ENCODE measurements at regions not wholly inside any gene's neighbourhood (a gene's known extent, or its start where the extent isn't known, plus 50 kb on each side); places are given as distances from the start of the nearest gene placed in this dataset.

GRCh38 chr13:79011179-79011578, 352.2 kb upstream of the OBI1 start:
- H3K27ac ChIP-seq (ENCODE audit: low read depth, low read length), result no peak overlapping the region
- no peaks in the 10 kb centered on the region for H3K9me3 ChIP-seq (ENCODE audit: control insufficient read depth in 2 of 3, low read length in 3 of 3)
- H3K4me3 Mint-ChIP-seq, result no peak overlapping the region
- H3K27ac Mint-ChIP-seq, result no peak overlapping the region
- CTCF ChIA-PET, result no interaction called here
- peaks cover 0 to 20% (median 16%) of the 10 kb centered on the region in 5 donors for H3K27me3 Mint-ChIP-seq
- no peaks in the 10 kb centered on the region for H3K36me3 Mint-ChIP-seq
- H3K27me3 ChIP-seq (ENCODE audit: control insufficient read depth in 2 of 2, insufficient read depth in 2 of 2, low read length in 2 of 2), result no peaks in the 10 kb centered on the region
- peaks cover 0 to 22% (median 9%) of the 10 kb centered on the region in 11 donors for H3K9me3 Mint-ChIP-seq
- no peaks in the 10 kb centered on the region for H3K4me1 Mint-ChIP-seq
- POLR2A ChIA-PET, result no interaction called here
- intact Hi-C loops (cut with micrococcal nuclease), result no loop called here
- no peaks in the 10 kb centered on the region for H3K36me3 ChIP-seq (ENCODE audit: control insufficient read depth in 2 of 3, insufficient read depth in 3 of 3, low read length in 3 of 3)
- DNase-seq (no peak), ATAC-seq (no peak)
- no peak overlapping the region for H3K4me3 ChIP-seq (ENCODE audit: low read length)
- no peaks in the 10 kb centered on the region for H3K4me1 ChIP-seq (ENCODE audit: control insufficient read depth in 2 of 2, insufficient read depth in 2 of 2, low read length in 2 of 2)

GRCh38 chr13:79003989-79004898, 345.3 kb upstream of the OBI1 start:
- peaks cover 4 to 7% (median 5%) of the 10 kb centered on the region in 5 donors for H3K27me3 Mint-ChIP-seq
- POLR2A ChIA-PET, result no interaction called here

GRCh38 chr13:78999494-78999893, 340.5 kb upstream of the OBI1 start:
- Mint-ChIP-seq H3K27ac (no peak overlapping the region), H3K4me1 (no peaks in the 10 kb centered on the region), H3K27me3 (peaks cover 0 to 18% (median 6%) of the 10 kb centered on the region in 5 donors), H3K9me3 (no peaks in the 10 kb centered on the region), H3K4me3 (no peak overlapping the region), H3K36me3 (no peaks in the 10 kb centered on the region)
- ChIA-PET POLR2A (no interaction called here), CTCF (no interaction called here)
- H3K4me3 ChIP-seq (ENCODE audit: low read length), result no peak overlapping the region
- intact Hi-C loops (cut with micrococcal nuclease), result no loop called here
- ATAC-seq, result no peak
- H3K4me1 ChIP-seq (ENCODE audit: control insufficient read depth in 2 of 2, insufficient read depth in 2 of 2, low read length in 2 of 2), result no peaks in the 10 kb centered on the region
- no peaks in the 10 kb centered on the region for H3K9me3 ChIP-seq (ENCODE audit: control insufficient read depth in 2 of 3, low read length in 3 of 3)
- H3K36me3 ChIP-seq (ENCODE audit: control insufficient read depth in 2 of 3, insufficient read depth in 3 of 3, low read length in 3 of 3), result no peaks in the 10 kb centered on the region
- H3K27me3 ChIP-seq (ENCODE audit: control insufficient read depth in 2 of 2, insufficient read depth in 2 of 2, low read length in 2 of 2), result no peaks in the 10 kb centered on the region
- DNase-seq, result no peak
- no peak overlapping the region for H3K27ac ChIP-seq (ENCODE audit: low read depth, low read length)

More at GRCh38 chr13:79003989-79004898, 345.3 kb upstream of the OBI1 start:
- ATAC-seq, result no peak
- intact Hi-C loops (cut with micrococcal nuclease), result no loop called here
- no peak overlapping the region for H3K4me3 ChIP-seq (ENCODE audit: low read length)
- no peaks in the 10 kb centered on the region for H3K36me3 Mint-ChIP-seq
- H3K4me1 ChIP-seq (ENCODE audit: control insufficient read depth in 2 of 2, insufficient read depth in 2 of 2, low read length in 2 of 2), result no peaks in the 10 kb centered on the region
- no peak for DNase-seq
- no peaks in the 10 kb centered on the region for H3K27me3 ChIP-seq (ENCODE audit: control insufficient read depth in 2 of 2, insufficient read depth in 2 of 2, low read length in 2 of 2)
- H3K27ac ChIP-seq (ENCODE audit: low read depth, low read length), result no peak overlapping the region
- no peak overlapping the region for H3K27ac Mint-ChIP-seq
- no peaks in the 10 kb centered on the region for H3K36me3 ChIP-seq (ENCODE audit: control insufficient read depth in 2 of 3, insufficient read depth in 3 of 3, low read length in 3 of 3)
- H3K4me1 Mint-ChIP-seq, result no peaks in the 10 kb centered on the region
- H3K9me3 ChIP-seq (ENCODE audit: control insufficient read depth in 2 of 3, low read length in 3 of 3), result no peaks in the 10 kb centered on the region
- CTCF ChIA-PET, result no interaction called here
- no peaks in the 10 kb centered on the region for H3K9me3 Mint-ChIP-seq
- no peak overlapping the region for H3K4me3 Mint-ChIP-seq

GRCh38 chr13:78998630-78999315, 339.8 kb upstream of the OBI1 start:
- H3K36me3 Mint-ChIP-seq, result no peaks in the 10 kb centered on the region
- intact Hi-C loops (cut with micrococcal nuclease), result no loop called here
- H3K36me3 ChIP-seq (ENCODE audit: control insufficient read depth in 2 of 3, insufficient read depth in 3 of 3, low read length in 3 of 3), result no peaks in the 10 kb centered on the region
- ChIA-PET POLR2A (no interaction called here), CTCF (no interaction called here)
- no peak for DNase-seq
- H3K27me3 Mint-ChIP-seq, result peaks cover 0 to 25% (median 7%) of the 10 kb centered on the region in 5 donors
- H3K4me3 ChIP-seq (ENCODE audit: low read length), result no peak overlapping the region
- H3K27ac ChIP-seq (ENCODE audit: low read depth, low read length), result no peak overlapping the region
- H3K9me3 ChIP-seq (ENCODE audit: control insufficient read depth in 2 of 3, low read length in 3 of 3), result no peaks in the 10 kb centered on the region
- H3K4me1 Mint-ChIP-seq, result no peaks in the 10 kb centered on the region
- H3K27ac Mint-ChIP-seq, result no peak overlapping the region
- no peaks in the 10 kb centered on the region for H3K27me3 ChIP-seq (ENCODE audit: control insufficient read depth in 2 of 2, insufficient read depth in 2 of 2, low read length in 2 of 2)
- H3K9me3 Mint-ChIP-seq, result no peaks in the 10 kb centered on the region
- no peak overlapping the region for H3K4me3 Mint-ChIP-seq
- no peak for ATAC-seq
- H3K4me1 ChIP-seq (ENCODE audit: control insufficient read depth in 2 of 2, insufficient read depth in 2 of 2, low read length in 2 of 2), result no peaks in the 10 kb centered on the region

GRCh38 chr13:78997902-78998629, 339.1 kb upstream of the OBI1 start:
- no peak for DNase-seq
- Histone ChIP-seq H3K36me3 (ENCODE audit: control insufficient read depth in 2 of 3, insufficient read depth in 3 of 3, low read length in 3 of 3) (no peaks in the 10 kb centered on the region), H3K9me3 (ENCODE audit: control insufficient read depth in 2 of 3, low read length in 3 of 3) (no peaks in the 10 kb centered on the region), H3K27me3 (ENCODE audit: control insufficient read depth in 2 of 2, insufficient read depth in 2 of 2, low read length in 2 of 2) (no peaks in the 10 kb centered on the region), H3K4me3 (ENCODE audit: low read length) (no peak overlapping the region), H3K27ac (ENCODE audit: low read depth, low read length) (no peak overlapping the region), H3K4me1 (ENCODE audit: control insufficient read depth in 2 of 2, insufficient read depth in 2 of 2, low read length in 2 of 2) (no peaks in the 10 kb centered on the region)
- no peak overlapping the region for H3K4me3 Mint-ChIP-seq
- no peaks in the 10 kb centered on the region for H3K36me3 Mint-ChIP-seq
- ChIA-PET POLR2A (no interaction called here), CTCF (no interaction called here)
- no peaks in the 10 kb centered on the region for H3K9me3 Mint-ChIP-seq
- no peak overlapping the region for H3K27ac Mint-ChIP-seq
- intact Hi-C loops (cut with micrococcal nuclease), result no loop called here
- ATAC-seq, result no peak
- peaks cover 0 to 27% (median 7%) of the 10 kb centered on the region in 5 donors for H3K27me3 Mint-ChIP-seq
- no peaks in the 10 kb centered on the region for H3K4me1 Mint-ChIP-seq

GRCh38 chr13:78993792-78994191, 334.8 kb upstream of the OBI1 start:
- intact Hi-C loops (cut with micrococcal nuclease), result no loop called here
- no peak overlapping the region for H3K4me3 Mint-ChIP-seq
- Histone ChIP-seq H3K36me3 (ENCODE audit: control insufficient read depth in 2 of 3, insufficient read depth in 3 of 3, low read length in 3 of 3) (no peaks in the 10 kb centered on the region), H3K27me3 (ENCODE audit: control insufficient read depth in 2 of 2, insufficient read depth in 2 of 2, low read length in 2 of 2) (no peaks in the 10 kb centered on the region), H3K4me3 (ENCODE audit: low read length) (no peak overlapping the region), H3K27ac (ENCODE audit: low read depth, low read length) (no peak overlapping the region), H3K4me1 (ENCODE audit: control insufficient read depth in 2 of 2, insufficient read depth in 2 of 2, low read length in 2 of 2) (no peaks in the 10 kb centered on the region), H3K9me3 (ENCODE audit: control insufficient read depth in 2 of 3, low read length in 3 of 3) (no peaks in the 10 kb centered on the region)
- POLR2A ChIA-PET, result no interaction called here
- no peak overlapping the region for H3K27ac Mint-ChIP-seq
- H3K27me3 Mint-ChIP-seq, result peaks cover 0 to 27% (median 7%) of the 10 kb centered on the region in 5 donors
- H3K4me1 Mint-ChIP-seq, result no peaks in the 10 kb centered on the region
- CTCF ChIA-PET, result no interaction called here
- H3K9me3 Mint-ChIP-seq, result peaks cover 0 to 2% (median 0%) of the 10 kb centered on the region in 11 donors
- no peaks in the 10 kb centered on the region for H3K36me3 Mint-ChIP-seq
- no peak for ATAC-seq
- DNase-seq, result no peak

All from naive thymus-derived CD4-positive, alpha-beta T cell (primary cell).